LHCN-M2 (cell line): ENCODE measurements at regions not wholly inside any gene's neighbourhood (a gene's known extent, or its start where the extent isn't known, plus 50 kb on each side); places are given as distances from the start of the nearest gene placed in this dataset.
"Not testable (repeated sequence)": the region's sequence is repeated elsewhere in the genome, so short reads cannot be mapped to it uniquely, and the experiment has no call there.

Experiments
- DNase-seq: peaks from one replicate; pipeline ENCODE4 v3.0.0-alpha.2; 2012; ENCODE audit warnings: low read depth

DNA sequence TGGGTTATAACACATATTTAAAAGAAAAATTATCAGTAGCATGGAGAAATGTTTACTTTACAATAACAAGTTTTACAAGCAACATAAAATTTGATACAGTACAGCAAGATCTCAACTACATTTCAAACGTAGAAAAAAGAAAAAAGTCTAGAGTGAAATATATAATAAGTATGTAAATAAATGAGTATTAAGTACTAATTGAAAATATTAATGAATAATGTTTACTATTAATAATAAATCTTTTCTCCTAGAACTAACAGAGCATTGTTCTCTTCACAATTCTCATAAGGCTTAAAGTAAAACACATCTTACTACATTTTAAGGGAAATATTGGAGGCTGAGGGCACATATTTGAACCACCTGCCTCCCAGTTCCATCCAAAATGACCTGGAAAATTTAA is 72.1 kb downstream of the TMEM212 start:
- no peak for DNase-seq

DNA sequence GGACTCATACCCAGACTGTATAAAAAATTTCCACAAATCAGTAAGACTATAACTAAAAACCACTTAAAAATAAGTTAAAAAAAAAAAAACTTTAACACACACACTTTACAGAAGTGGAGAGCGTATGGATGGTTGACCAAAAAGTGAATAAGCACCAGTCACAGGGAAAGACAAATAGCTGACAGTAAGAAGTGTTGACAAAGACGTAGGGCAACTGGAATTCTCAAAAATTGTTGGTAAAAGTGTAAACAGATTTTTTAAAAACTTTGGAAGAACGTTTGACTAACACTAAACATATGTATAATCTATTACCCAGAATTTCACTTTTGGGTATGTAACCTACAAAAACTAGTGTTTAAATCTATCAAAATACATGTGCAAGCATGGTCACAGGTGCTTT is 73.7 kb downstream of the TMEM212 start:
- DNase-seq, result no peak

DNA sequence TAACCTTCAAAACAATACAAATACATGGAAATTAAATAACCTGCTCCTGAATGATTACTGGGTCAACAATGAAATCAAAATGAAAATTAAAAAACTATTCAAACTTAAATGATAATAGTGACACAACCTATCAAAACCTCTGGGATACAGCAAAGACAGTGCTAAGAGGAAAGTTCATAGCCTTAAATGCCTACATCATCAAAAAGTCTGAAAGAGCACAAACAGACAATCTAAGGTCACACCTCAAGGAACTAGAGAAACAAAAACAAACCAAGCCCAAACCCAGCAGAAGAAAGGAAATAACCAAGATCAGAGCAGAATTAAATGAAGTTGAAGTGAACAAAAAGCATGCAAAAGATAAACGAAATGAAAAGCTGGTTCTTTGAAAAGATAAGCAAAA is 79.5 kb downstream of the TMEM212 start:
- not testable (repeated sequence) for DNase-seq

DNA sequence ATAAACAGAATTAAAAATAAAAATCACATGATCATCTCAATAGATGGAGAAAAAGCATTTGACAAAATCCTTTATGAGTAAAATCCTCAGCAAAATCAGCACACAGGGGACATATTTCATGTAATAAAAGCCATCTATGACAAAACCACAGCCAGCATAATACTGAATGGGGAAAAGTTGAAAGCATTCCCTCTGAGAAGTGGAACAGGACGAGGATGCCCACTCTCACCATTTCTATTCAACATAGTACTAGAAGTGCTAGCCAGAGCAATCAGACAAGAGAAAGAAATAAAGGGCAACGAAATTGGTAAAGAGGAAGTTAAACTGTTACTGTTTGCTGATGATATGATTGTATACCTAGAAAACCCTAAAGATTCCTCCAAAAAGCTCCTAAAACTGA is 80.5 kb downstream of the TMEM212 start:
- DNase-seq, result not testable (repeated sequence)

DNA sequence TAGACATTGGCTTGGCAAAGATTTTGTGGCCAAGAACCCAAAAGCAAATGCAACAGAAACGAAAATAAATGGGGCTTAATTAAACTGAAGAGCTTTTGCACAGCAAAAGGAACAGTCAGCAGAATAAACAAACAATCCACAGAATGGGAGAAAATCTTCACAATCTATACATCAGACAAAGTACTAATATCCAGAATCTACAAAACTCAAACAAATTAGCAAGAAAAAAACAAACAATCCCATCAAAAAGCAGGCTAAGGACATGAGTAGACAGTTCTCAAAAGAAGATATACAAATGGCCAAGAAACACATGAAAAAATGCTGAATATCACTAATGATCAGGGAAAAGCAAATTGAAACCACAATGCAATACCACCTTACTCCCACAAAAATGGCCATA is 81.7 kb downstream of the TMEM212 start:
- DNase-seq, result not testable (repeated sequence)

DNA sequence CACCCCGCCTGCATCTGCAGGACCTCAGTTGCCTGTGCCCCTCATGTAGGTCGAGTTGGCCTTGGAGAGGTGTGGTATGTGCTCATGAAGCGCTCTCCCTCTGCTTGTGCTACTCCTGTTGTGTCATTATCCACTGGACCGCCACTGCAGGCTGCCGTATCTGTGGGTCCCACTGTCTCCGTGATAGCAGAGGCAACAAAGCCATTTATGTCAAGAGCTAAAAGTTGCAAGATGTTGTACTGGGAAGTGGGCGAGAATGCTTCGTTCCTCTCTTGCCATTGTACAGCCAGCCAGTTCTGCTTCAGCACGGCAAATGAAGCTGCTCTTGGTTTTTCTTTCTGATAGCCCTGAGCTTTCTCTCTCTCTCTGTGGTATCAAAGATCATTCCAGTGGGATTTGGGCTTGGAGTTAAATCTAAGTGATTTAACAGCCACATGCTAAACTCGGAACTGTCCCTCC is 89.0 kb downstream of the TMEM212 start:
- no peak for DNase-seq

DNA sequence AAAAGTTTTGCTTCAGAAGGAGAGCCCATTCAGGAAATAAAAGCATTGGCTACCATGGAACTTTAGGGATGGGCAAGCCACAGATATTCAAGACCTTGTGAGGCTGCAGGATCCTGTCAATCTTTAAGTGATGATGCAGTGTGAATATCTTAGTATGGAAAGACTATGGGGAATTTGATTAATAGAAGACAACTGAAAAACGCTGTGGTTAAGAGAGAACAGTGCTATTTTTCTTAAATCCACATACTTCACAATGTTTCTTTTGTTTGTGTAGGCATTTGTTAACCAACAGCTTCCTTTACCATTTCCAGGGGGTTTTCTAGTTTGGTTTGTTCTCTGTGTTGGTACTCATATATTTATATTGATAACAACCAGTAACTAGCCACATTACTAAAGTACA is 90.3 kb downstream of the TMEM212 start:
- no peak for DNase-seq

DNA sequence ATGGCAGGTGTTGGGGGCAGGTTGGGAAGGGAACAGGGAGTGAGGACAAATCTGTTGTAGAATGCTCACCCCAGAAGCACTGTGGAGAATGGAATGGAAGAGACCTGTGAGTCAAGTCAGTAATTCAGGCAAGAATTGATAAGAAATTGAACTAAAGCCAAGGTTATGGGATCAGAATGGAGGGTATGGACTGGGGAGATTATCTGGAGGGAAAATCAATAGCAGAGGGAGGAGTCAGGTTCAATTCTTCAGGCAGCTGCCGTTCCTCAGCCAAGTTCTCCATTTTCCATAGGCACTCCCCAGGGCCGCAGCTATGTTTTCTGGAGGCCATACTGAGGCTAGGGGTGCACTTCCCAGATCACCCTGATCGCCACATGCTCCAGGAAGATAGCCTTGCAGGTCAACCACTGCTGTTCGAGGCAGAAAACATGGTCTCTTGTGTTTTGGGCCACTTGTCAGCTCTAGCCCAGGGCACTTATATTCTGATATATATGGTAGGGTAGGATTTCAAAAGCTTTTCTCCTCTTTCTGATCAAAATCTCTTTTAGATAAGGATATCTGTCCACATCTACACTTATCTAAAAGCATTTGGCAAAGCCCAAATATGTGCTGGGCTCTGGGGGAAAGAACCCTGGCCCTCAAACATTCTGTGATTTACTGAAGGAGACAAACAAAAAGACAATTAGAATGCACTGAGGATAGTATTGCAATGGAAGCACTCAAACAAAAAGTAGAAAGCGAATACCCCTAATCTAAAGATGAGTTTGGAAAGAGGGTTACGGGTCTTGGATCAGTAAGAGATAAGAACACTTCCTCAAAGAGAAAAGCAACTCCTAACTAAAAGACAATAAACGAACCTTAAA is 92.3 kb downstream of the TMEM212 start:
- no peak for DNase-seq

DNA sequence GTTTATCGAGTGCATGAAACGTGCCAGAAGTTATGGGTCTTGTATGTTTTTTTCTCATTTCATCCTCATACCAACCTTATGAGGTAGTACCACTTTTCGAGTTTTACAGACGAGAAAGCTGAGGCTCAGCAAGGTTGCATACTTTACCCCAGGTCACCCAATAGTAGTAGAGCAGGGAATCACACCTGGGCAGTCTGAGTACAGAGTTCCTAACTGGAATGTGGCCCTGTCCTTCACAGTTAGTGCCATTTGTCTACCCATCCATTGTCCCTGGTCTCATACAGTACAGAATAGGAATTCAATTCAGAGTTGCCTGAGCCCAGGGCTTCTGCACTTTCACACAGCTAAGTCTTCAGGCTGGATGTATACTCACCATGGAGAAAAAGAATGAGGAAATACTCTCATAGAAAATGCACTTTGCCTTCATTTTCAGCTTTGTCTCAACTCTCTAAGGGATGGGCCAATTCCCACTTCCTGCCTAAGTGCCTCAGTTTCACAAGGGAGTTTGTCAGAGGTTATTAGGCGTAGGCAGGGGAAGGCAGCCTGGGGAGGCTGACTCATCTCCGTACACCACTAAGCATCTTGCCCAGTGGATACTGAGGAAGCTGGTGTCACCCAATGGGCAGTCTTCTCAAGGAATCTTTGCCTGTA is 93.2 kb downstream of the TMEM212 start:
- peak; percentile 26 for DNase-seq

DNA sequence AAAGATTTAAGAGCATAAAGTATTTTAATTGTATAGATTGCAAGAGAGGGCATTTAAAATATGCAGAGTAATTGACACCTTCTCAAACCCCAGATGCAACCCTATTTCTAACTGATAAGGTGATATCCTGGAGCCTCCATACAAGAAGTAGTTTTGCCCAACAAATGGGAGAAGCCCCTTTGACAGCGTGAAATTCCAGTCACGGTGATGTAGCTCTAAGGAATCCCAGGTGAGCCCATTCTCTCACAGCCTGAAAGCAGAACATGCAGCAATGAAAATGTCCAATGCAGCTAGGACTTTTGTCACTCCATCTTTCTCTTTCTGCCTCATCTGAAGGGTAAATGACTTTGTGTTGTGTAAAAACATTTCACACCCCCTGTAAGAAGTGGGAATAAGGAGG is 96.4 kb downstream of the TMEM212 start:
- DNase-seq, result no peak

DNA sequence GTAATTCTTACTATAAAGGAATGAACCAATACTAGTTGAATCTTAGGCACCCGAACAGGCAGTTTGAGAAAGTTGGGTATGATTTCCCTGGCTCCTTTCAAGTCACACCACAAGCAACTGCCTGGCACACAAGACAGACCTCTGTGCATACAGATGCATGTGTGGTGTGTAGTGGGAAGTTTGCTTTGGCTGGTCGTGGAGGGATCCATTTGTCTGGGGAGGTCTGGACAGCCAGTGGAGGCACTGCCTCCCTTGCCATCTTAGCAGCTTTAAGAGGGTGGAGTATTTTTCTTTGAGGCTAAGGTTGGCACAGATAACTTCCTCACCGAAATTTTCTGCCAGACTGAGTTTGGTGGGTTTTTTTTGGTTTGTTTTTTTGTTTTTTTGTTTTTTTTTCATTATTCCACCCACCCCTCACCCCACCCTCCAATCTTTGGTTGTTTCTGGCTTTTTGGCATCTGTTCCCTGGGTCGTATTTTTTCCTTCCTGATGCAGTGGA is 97.1 kb downstream of the TMEM212 start:
- no peak for DNase-seq

DNA sequence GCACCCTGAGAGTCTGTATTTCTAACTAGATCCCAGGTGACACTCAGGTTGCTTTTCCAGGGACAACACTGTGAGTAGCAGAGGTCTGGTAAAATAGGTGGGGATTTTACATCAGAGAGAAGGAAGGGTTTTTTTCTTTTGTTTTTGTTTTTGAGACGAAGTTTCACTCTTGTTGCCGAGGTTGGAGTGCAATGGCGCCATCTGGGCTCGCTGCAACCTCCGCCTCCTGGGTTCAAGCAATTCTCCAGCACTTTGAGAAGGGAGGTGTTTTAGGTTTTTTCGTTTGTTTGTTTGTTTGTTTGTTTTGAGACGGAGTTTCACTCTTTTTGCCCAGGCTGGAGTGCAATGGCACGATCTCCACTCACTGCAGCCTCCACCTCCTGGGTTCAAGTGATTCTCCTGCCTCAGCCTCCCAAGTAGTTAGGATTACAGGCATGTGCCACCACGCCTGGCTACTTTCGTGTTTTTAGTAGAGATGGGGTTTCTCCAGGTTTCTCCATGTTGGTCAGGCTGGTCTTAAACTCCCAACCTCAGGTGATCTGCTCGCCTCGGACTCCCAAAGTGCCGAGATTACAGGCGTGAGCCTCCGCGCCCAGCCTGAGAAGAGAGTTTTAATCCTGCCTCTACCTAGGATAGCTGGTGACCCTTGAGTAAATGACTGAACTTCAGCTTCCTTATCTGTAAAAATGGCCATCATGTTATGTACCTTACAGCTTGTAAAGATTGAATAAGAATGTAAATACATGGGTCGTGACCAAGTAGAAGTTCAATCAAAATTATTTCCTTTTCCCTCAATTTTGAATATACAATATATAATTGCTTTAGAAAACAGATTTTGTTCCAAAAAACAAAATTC is 95.9 kb upstream of the FNDC3B start:
- no peak for DNase-seq

DNA sequence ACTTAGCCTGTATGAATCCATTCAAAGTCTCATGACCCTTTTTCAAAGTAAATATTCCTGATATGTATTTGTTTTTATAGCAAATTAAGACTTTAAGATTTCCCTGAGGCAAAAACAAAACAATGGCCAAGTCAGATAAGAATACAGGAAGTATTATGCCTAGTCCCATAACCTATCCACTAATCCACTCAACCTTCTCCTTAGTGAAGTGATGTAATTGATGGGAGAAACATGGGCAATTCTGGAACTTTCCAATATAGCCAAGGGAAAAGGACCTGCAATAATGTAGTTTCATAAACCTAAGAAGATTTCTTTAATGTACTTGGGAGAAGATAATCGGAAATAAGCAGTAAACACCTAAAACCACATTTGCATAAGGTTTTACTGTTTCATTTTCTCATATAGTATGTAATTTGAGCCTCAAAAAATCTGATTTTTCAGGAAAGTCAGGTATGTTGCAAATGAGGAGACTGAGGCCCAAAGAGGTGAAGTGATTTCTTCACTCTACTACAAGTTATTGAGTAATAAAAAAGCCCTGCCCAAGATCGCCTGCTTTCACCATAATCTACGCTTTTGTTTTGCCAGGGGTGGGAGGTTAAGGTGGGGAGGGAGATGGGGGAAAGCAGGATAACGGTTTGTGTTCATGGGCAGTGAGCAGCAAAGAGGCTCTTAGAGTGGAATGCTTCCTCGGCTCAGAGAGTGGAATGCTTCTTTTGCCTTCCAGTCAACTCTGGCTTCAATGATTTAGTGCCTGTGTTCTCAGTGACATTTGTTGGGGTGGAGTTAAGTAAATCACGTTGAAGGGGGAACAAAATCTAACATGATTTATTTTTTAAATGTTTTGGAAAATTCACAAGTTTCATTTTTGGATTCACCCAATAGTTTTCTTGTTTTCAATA is 95.0 kb upstream of the FNDC3B start:
- DNase-seq, result no peak

DNA sequence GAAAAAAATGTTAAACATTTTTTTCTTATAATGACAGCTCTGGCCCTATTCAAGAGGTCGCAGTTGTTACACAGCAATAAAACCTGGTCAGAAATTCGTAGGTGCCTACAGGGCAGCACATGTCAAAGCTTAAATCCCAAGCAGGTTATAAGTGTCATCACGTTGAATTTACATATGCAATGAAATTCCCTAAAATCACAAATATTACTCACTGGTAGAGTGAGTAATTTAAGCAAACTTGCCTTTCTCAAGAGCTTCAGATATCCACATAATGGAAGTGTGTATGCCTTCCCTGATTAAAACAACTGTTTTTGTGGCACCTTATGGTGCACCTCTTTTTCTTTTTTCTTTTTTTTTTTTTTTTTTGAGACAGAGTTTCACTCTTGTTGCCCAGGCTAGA is 90.7 kb upstream of the FNDC3B start:
- no peak for DNase-seq

DNA sequence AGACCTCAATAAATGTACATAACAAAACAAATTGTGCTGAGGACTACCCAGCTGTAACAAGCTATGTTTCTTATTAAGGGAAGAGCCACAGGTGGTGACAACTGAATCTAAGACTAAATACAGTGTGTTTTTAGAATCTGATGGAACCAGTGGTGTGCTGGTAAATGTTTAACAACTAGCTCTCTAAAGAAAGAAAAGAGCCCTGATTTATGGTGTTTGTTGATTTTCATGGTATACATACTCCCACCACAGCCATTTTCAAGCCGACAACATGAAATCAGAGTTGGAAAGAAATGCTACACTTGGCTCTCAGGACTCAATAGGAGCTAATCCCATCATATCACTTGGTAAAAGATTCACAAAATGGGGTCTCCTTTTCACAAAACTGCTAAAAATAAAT is 89.8 kb upstream of the FNDC3B start:
- DNase-seq, result no peak

DNA sequence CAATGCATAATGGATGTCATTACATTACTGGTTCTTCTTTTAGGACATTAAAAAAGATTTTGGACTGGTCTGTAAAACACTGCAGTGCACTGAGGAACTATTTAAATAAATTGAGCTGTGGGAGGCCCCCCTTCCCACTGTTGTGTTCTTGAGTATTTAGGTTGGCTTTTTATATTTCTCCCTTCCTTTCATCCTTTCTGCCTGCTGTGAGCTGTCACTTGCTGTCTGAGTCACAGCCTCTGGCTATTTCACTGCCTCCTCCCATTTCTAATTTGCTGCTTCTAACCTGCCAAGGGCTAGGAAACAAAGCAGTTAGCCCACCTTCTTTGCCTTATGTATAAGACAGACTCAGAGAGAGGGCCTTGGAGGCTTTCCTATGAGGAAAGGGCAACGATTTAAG is 89.0 kb upstream of the FNDC3B start:
- peak; percentile 10 for DNase-seq

DNA sequence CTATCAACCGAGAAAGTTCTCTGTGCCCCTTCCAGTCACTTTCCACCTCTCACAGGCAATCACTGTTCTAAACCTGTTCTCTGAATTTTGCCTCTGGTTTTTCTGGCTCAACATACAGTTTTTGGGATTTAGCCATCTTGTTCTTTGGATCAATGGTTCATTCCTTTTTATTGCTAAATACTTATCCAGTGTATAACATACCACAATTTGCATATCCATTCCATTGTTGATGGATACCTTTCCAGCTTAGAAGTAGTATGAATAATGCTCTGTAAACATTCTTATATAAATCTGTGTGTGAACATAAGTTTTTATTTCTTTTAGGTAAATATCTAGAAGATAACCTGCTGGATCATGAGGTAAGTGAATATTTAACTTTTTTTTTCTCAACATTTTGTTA is 87.8 kb upstream of the FNDC3B start:
- DNase-seq, result no peak

DNA sequence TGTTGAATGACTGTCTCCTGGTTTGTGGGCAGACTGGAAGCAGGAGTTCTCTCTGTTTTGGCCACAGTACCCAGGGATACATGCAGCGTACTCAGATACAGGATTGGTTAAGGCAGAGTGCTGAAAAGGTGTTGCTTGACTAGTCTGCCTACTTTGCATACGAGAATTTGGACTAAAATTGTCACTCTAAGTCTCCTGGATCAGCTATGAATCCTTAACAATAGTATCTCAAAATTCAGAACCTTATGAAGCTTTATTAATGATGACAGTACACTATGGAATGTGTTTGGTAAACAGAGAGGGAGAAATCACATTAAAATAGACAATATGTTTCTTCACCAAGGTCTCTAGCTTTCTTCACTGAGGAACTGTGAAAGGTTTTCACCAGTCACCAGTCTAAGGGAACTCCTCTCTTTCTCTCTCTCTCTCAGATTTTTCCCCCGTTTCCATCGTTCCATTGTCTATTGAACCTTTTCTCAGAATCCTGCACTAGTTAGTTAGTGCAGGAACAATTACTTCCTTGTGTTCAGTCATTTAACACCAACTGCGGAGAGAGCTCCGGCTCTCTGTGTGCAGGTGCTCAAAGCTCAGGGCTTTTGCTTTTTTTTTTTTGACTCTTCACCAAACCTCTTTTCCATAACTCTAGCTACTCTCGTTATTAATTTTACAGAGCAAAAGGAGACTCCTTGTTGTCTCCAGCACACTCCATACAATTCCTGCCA is 85.9 kb upstream of the FNDC3B start:
- DNase-seq, result no peak

DNA sequence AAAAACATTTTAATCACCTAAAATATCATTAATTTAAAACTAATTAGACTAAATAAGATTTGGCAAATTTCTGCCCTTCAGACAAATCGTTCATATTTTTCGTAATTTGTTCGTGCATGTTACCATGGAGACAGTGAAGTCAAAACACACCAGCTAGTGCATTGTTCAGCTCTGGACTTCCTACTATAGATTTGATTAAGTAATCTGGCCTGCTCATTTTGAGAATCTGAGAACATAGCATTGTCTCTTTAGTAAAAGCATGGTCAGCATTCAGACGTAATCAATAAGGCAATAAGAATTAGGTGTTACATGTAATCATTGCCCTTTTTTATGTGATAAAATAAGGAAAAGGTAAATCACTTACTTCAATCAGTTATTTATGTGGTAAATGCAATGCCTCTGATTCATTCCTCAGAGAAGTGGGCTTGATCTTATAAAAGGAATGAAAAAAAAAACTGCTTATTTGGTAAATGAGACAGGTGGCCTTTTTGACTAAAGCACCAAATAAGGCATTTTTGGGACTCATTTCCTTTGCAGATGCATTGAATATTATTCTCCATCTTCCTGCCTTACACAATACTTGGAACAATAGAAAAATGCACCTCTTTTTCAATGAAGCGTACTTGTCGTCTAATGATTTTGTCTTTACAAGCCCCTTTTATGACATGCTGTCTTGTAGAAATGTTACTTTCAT is 84.5 kb upstream of the FNDC3B start:
- no peak for DNase-seq

DNA sequence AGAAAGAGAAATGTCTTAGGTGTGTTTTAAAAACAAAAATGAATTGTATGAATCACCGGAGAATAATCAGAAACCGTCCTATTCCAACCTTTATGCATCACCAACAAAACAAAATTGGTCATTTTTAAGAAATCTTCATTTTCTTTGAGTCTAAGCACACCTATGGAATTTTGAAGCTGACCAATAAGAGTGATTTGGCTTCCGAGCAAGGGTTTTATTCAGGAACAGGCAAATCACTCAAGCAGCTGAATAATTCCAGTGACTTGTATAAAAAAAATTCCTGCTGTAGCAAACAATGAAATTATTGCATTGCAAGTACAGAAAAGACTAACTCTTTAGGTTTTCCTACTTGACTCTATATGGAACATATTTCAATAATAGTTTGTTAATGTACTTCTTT is 83.8 kb upstream of the FNDC3B start:
- DNase-seq, result no peak
